ENCODE measurements at regions not wholly inside any gene's neighbourhood (a gene's known extent, or its start where the extent isn't known, plus 50 kb on each side); places are given as distances from the start of the nearest gene placed in this dataset.
A peak's percentile ranks its signal among the peaks of the same experiment; 100 is the strongest.

- no peak for ATAC-seq
- TF ChIP-seq ZNF70 (CRISPR knock-in tag; IDR thresholded peaks at IDR 0.05) (no peak), TOX (CRISPR knock-in tag; IDR thresholded peaks at IDR 0.05; ENCODE audit: borderline replicate concordance) (no peak), ESRRG (CRISPR knock-in tag; IDR thresholded peaks at IDR 0.05) (no peak), ZNF565 (CRISPR knock-in tag; conservative IDR thresholded peaks at IDR 0.05; ENCODE audit: low read depth) (no peak), CREB5 (CRISPR knock-in tag; IDR thresholded peaks at IDR 0.05; ENCODE audit: low read depth) (no peak), ZC3H10 (CRISPR knock-in tag; IDR thresholded peaks at IDR 0.05) (no peak), TCF4 (CRISPR knock-in tag; IDR thresholded peaks at IDR 0.05; ENCODE audit: borderline replicate concordance) (no peak), PPARA (CRISPR knock-in tag; IDR thresholded peaks at IDR 0.05; ENCODE audit: borderline replicate concordance) (no peak), CSDC2 (CRISPR knock-in tag; IDR thresholded peaks at IDR 0.05) (no peak), BACH2 (CRISPR knock-in tag; IDR thresholded peaks at IDR 0.05; ENCODE audit: borderline replicate concordance) (no peak), ISL1 (CRISPR knock-in tag; IDR thresholded peaks at IDR 0.05) (no peak), ZFP3 (CRISPR knock-in tag; IDR thresholded peaks at IDR 0.05) (no peak), TSHZ2 (CRISPR knock-in tag; IDR thresholded peaks at IDR 0.05) (no peak), RARB (CRISPR knock-in tag; IDR thresholded peaks at IDR 0.05) (no peak), GLIS3 (CRISPR knock-in tag; IDR thresholded peaks at IDR 0.05) (no peak), ZFP30 (CRISPR knock-in tag; IDR thresholded peaks at IDR 0.05) (no peak), SNAI2 (CRISPR knock-in tag; IDR thresholded peaks at IDR 0.05) (no peak), PATZ1 (CRISPR knock-in tag; IDR thresholded peaks at IDR 0.05; ENCODE audit: borderline replicate concordance) (no peak), OSR1 (CRISPR knock-in tag; IDR thresholded peaks at IDR 0.05) (no peak)
Observed at GRCh38 chr5:103919506-103919905, 356.9 kb upstream of the NUDT12 start.

GRCh38 chr5:103918668-103919367 lies 356.2 kb upstream of the NUDT12 start:
- no peak for TF ChIP-seq ZNF70 (CRISPR knock-in tag; IDR thresholded peaks at IDR 0.05)
- no peak for TF ChIP-seq PPARA (CRISPR knock-in tag; IDR thresholded peaks at IDR 0.05; ENCODE audit: borderline replicate concordance)
- TF ChIP-seq ZFP3 (CRISPR knock-in tag; IDR thresholded peaks at IDR 0.05) = no peak
- TF ChIP-seq ISL1 (CRISPR knock-in tag; IDR thresholded peaks at IDR 0.05) = peak; percentile 75
- TF ChIP-seq ZNF8 (CRISPR knock-in tag; IDR thresholded peaks at IDR 0.05) = no peak
- no peak for TF ChIP-seq CSDC2 (CRISPR knock-in tag; IDR thresholded peaks at IDR 0.05)
- TF ChIP-seq SNAI2 (CRISPR knock-in tag; IDR thresholded peaks at IDR 0.05) = no peak
- ATAC-seq = peak; percentile 90

GRCh38 chr5:103915081-103915480 lies 352.5 kb upstream of the NUDT12 start:
- TF ChIP-seq BACH2 (CRISPR knock-in tag; IDR thresholded peaks at IDR 0.05; ENCODE audit: borderline replicate concordance) (no peak), PPARA (CRISPR knock-in tag; IDR thresholded peaks at IDR 0.05; ENCODE audit: borderline replicate concordance) (no peak), OSR1 (CRISPR knock-in tag; IDR thresholded peaks at IDR 0.05) (no peak), ZFP3 (CRISPR knock-in tag; IDR thresholded peaks at IDR 0.05) (no peak), ISL1 (CRISPR knock-in tag; IDR thresholded peaks at IDR 0.05) (peak; percentile 92), CREB5 (CRISPR knock-in tag; IDR thresholded peaks at IDR 0.05; ENCODE audit: low read depth) (0 out of 2 replicates have a peak, but pooled peaks have one; percentile 50)
- no peak for ATAC-seq

- ATAC-seq = no peak
- TF ChIP-seq CSRNP3 (CRISPR knock-in tag; IDR thresholded peaks at IDR 0.05) = no peak
- no peak for TF ChIP-seq TCF4 (CRISPR knock-in tag; IDR thresholded peaks at IDR 0.05; ENCODE audit: borderline replicate concordance)
- TF ChIP-seq TOX (CRISPR knock-in tag; IDR thresholded peaks at IDR 0.05; ENCODE audit: borderline replicate concordance) = no peak
- TF ChIP-seq PPARA (CRISPR knock-in tag; IDR thresholded peaks at IDR 0.05; ENCODE audit: borderline replicate concordance) = no peak
- no peak for TF ChIP-seq GLIS3 (CRISPR knock-in tag; IDR thresholded peaks at IDR 0.05)
- no peak for TF ChIP-seq TSHZ2 (CRISPR knock-in tag; IDR thresholded peaks at IDR 0.05)
- TF ChIP-seq ARNTL (CRISPR knock-in tag; IDR thresholded peaks at IDR 0.05; ENCODE audit: borderline replicate concordance, low read depth) = no peak
- no peak for TF ChIP-seq ESRRG (CRISPR knock-in tag; IDR thresholded peaks at IDR 0.05)
Observed at GRCh38 chr5:103910786-103911185, 348.2 kb upstream of the NUDT12 start.
